ENCODE measurements at regions not wholly inside any gene's neighbourhood (a gene's known extent, or its start where the extent isn't known, plus 50 kb on each side); places are given as distances from the start of the nearest gene placed in this dataset.

DNA sequence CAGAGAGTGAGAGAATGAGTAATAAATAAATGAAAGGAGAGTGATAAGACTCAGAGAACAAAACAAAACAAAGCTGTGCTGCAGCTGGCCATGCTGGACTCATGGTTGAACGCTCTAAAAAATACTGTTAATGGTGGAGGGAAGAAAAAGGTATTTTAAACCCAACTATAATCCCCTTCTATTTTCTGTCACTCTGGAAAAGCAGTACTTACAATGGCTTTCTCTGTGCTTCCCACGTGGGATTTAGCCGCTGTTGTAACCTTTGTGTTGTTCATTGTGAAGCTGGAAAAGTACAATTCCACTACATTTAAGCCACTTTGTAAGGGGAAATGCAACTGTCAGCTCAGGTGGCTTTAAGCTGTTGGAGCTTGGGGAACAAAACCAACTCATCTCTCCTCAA lies 917.7 kb downstream of the IGSF11 start:
- TF ChIP-seq POLR2AphosphoS5 (IDR thresholded peaks at IDR 0.05) (no peak), CTCF (IDR thresholded peaks at IDR 0.05) (no peak)

Measured in prostate gland (tissue), 2 donors.